ENCODE measurements at regions not wholly inside any gene's neighbourhood (a gene's known extent, or its start where the extent isn't known, plus 50 kb on each side); places are given as distances from the start of the nearest gene placed in this dataset.

- TF ChIP-seq POLR2A (IDR thresholded peaks at IDR 0.05; ENCODE audit: low read depth, low read length): no peak
- no peak for TF ChIP-seq USF2 (IDR thresholded peaks at IDR 0.05; ENCODE audit: low read depth, low read length)
Observed at GRCh38 chr13:81615031-81615430, 1274.1 kb upstream of the SPRY2 start.

Measured in IMR-90 (cell line).